Neural progenitor cell (in vitro differentiated cells): ENCODE measurements at regions not wholly inside any gene's neighbourhood (a gene's known extent, or its start where the extent isn't known, plus 50 kb on each side); places are given as distances from the start of the nearest gene placed in this dataset.
A peak's percentile ranks its signal among the peaks of the same experiment; 100 is the strongest.

Experiments used
- DNase-seq: peaks from one replicate; pipeline ENCODE4 v3.0.0-alpha.2; 2016; ENCODE audit warnings: low spot score
- H2AFZ ChIP-seq: fragments of 200-600 bp; sonication (generic); replicated peaks from 2 replicates; pipeline ENCODE4 v1.6.1; 2016; ENCODE audit warnings: antibody characterized with exemption
- H3F3A ChIP-seq: fragments of 200-600 bp; sonication (generic); 2 replicates; pipeline ENCODE4 v1.6.1; 2016; ENCODE audit warnings: antibody characterized with exemption, low read depth
- H3K27ac ChIP-seq: fragments of 200-600 bp; sonication (generic); 2 replicates; pipeline ENCODE4 v1.5.1; 2016; ENCODE audit warnings: mild to moderate bottlenecking
- H3K27me3 ChIP-seq: fragments of 200-600 bp; sonication (generic); 2 replicates; pipeline ENCODE4 v1.6.1; 2016; ENCODE audit warnings: mild to moderate bottlenecking, moderate library complexity
- H3K36me3 ChIP-seq: fragments of 200-600 bp; sonication (generic); 2 replicates; pipeline ENCODE4 v1.5.1; 2016
- H3K4me1 ChIP-seq: fragments of 200-600 bp; sonication (generic); 2 replicates; pipeline ENCODE4 v1.6.1; 2016; ENCODE audit warnings: mixed run types
- H3K4me2 ChIP-seq: fragments of 200-600 bp; sonication (generic); 2 replicates; pipeline ENCODE4 v1.6.1; 2016
- H3K4me3 ChIP-seq: fragments of 200-600 bp; sonication (generic); 2 replicates; pipeline ENCODE4 v1.5.1; 2016
- H3K79me2 ChIP-seq: fragments of 200-600 bp; sonication (generic); 2 replicates; pipeline ENCODE4 v1.6.1; 2016; ENCODE audit warnings: low read depth
- H3K9ac ChIP-seq: fragments of 200-600 bp; sonication (generic); 2 replicates; pipeline ENCODE4 v1.6.1; 2016
- H3K9me3 ChIP-seq: fragments of 200-600 bp; sonication (generic); 2 replicates; pipeline ENCODE4 v1.5.1; 2016; ENCODE audit warnings: low read depth
- H4K20me1 ChIP-seq: fragments of 200-600 bp; sonication (generic); 2 replicates; pipeline ENCODE4 v1.6.1; 2016; ENCODE audit warnings: low read depth
- H3K27ac Mint-ChIP-seq: 3 replicates; pipeline ENCODE4 v1.8.0; 2021; ENCODE audit warnings: mixed read lengths
- H3K27me3 Mint-ChIP-seq: 2 replicates; pipeline ENCODE4 v1.8.0; 2022; ENCODE audit warnings: low read depth, mild to moderate bottlenecking, inconsistent platforms, moderate library complexity, mixed read lengths; ENCODE audit not compliant: insufficient read depth
- H3K36me3 Mint-ChIP-seq: 3 replicates; pipeline ENCODE4 v1.8.0; 2021; ENCODE audit warnings: mixed read lengths
- H3K4me1 Mint-ChIP-seq: 3 replicates; pipeline ENCODE4 v1.8.0; 2021; ENCODE audit warnings: mixed read lengths
- H3K4me3 Mint-ChIP-seq: 3 replicates; pipeline ENCODE4 v1.8.0; 2021; ENCODE audit warnings: mild to moderate bottlenecking, moderate library complexity, mixed read lengths
- H3K9me3 Mint-ChIP-seq: 3 replicates; pipeline ENCODE4 v1.8.0; 2020; ENCODE audit warnings: mixed read lengths
- CTCF ChIP-seq: fragments of 200-600 bp; sonication (generic); IDR thresholded peaks from 2 replicates; pipeline ENCODE4 v1.5.1; 2017; ENCODE audit warnings: antibody characterized with exemption, mild to moderate bottlenecking
- EZH2 ChIP-seq: fragments of 200-600 bp; sonication (generic); IDR thresholded peaks from 2 replicates; pipeline ENCODE4 v1.6.1; 2017; ENCODE audit warnings: antibody characterized with exemption, mild to moderate bottlenecking, moderate library complexity
- EZH2phosphoT487 ChIP-seq: fragments of 200-600 bp; sonication (generic); IDR thresholded peaks from 2 replicates; pipeline ENCODE4 v1.6.1; 2017; ENCODE audit warnings: antibody characterized with exemption

GRCh38 chr7:17021205-17021604, 139.4 kb upstream of the AGR3 start:
- DNase-seq, result no peak
- Histone ChIP-seq H3K4me1 (no peaks in the 10 kb centered on the region), H3K79me2 (no peaks in the 10 kb centered on the region), H3K27me3 (no peaks in the 10 kb centered on the region), H3K4me3 (no peak overlapping the region), H3K9ac (no peak overlapping the region), H3F3A (no peaks in the 10 kb centered on the region), H3K36me3 (no peaks in the 10 kb centered on the region), H3K4me2 (no peak overlapping the region), H3K27ac (no peak overlapping the region), H3K9me3 (no peaks in the 10 kb centered on the region), H2AFZ (no peak overlapping the region), H4K20me1 (no peaks in the 10 kb centered on the region)
- Mint-ChIP-seq H3K9me3 (no peaks in the 10 kb centered on the region), H3K36me3 (no peaks in the 10 kb centered on the region), H3K4me3 (no peak overlapping the region), H3K4me1 (no peaks in the 10 kb centered on the region), H3K27me3 (no peaks in the 10 kb centered on the region), H3K27ac (no peak overlapping the region)
- no peak for TF ChIP-seq CTCF
- no peak for TF ChIP-seq EZH2phosphoT487
- TF ChIP-seq EZH2, result no peak

GRCh38 chr7:17022920-17023319, 141.1 kb upstream of the AGR3 start:
- H3K27ac Mint-ChIP-seq, result no peak overlapping the region

GRCh38 chr7:17026269-17026668, 144.5 kb upstream of the AGR3 start:
- Histone ChIP-seq H3K9me3 (no peaks in the 10 kb centered on the region), H3K4me3 (no peak overlapping the region), H3K79me2 (no peaks in the 10 kb centered on the region), H3K36me3 (no peaks in the 10 kb centered on the region), H3K9ac (no peak overlapping the region), H3K4me1 (no peaks in the 10 kb centered on the region), H3F3A (no peaks in the 10 kb centered on the region), H2AFZ (no peak overlapping the region), H4K20me1 (no peaks in the 10 kb centered on the region), H3K27me3 (no peaks in the 10 kb centered on the region), H3K27ac (no peak overlapping the region), H3K4me2 (no peak overlapping the region)
- Mint-ChIP-seq H3K27ac (no peak overlapping the region), H3K4me1 (peaks cover 2% of the 10 kb centered on the region), H3K9me3 (no peaks in the 10 kb centered on the region), H3K36me3 (no peaks in the 10 kb centered on the region), H3K27me3 (no peaks in the 10 kb centered on the region), H3K4me3 (no peak overlapping the region)
- TF ChIP-seq EZH2, result no peak
- no peak for DNase-seq

More at GRCh38 chr7:17022920-17023319, 141.1 kb upstream of the AGR3 start:
- Histone ChIP-seq H4K20me1 (no peaks in the 10 kb centered on the region), H3K4me1 (no peaks in the 10 kb centered on the region), H2AFZ (peak overlapping the region; percentile 10), H3K79me2 (no peaks in the 10 kb centered on the region), H3K27ac (no peak overlapping the region), H3F3A (no peaks in the 10 kb centered on the region), H3K36me3 (no peaks in the 10 kb centered on the region), H3K4me2 (no peak overlapping the region), H3K27me3 (no peaks in the 10 kb centered on the region), H3K4me3 (no peak overlapping the region), H3K9ac (no peak overlapping the region), H3K9me3 (no peaks in the 10 kb centered on the region)
- TF ChIP-seq EZH2 (no peak), EZH2phosphoT487 (no peak), CTCF (no peak)
- Mint-ChIP-seq H3K36me3 (no peaks in the 10 kb centered on the region), H3K9me3 (no peaks in the 10 kb centered on the region), H3K27me3 (no peaks in the 10 kb centered on the region), H3K4me3 (no peak overlapping the region), H3K4me1 (no peaks in the 10 kb centered on the region)
- DNase-seq, result no peak

- Mint-ChIP-seq H3K27ac (no peak overlapping the region), H3K4me3 (no peak overlapping the region), H3K36me3 (no peaks in the 10 kb centered on the region), H3K9me3 (no peaks in the 10 kb centered on the region), H3K4me1 (peaks cover 10% of the 10 kb centered on the region), H3K27me3 (no peaks in the 10 kb centered on the region)
- Histone ChIP-seq H3K4me3 (no peak overlapping the region), H2AFZ (no peak overlapping the region), H3K27ac (no peak overlapping the region), H3K9me3 (no peaks in the 10 kb centered on the region), H3K4me2 (no peak overlapping the region), H3K9ac (no peak overlapping the region), H4K20me1 (no peaks in the 10 kb centered on the region), H3K79me2 (no peaks in the 10 kb centered on the region), H3K36me3 (no peaks in the 10 kb centered on the region), H3F3A (no peaks in the 10 kb centered on the region), H3K27me3 (no peaks in the 10 kb centered on the region), H3K4me1 (no peaks in the 10 kb centered on the region)
- TF ChIP-seq EZH2phosphoT487 (no peak), CTCF (no peak), EZH2 (no peak)
- DNase-seq, result no peak
Measured at GRCh38 chr7:17027143-17027788, 145.5 kb upstream of the AGR3 start.
